RWPE2 (cell line): ENCODE measurements at regions not wholly inside any gene's neighbourhood (a gene's known extent, or its start where the extent isn't known, plus 50 kb on each side); places are given as distances from the start of the nearest gene placed in this dataset.

Source experiments
- ATAC-seq: fragments of 200-7000 bp; cut with Tn5 transposase; 3 replicates; pipeline ENCODE4 v1.9.1; 2021; ENCODE audit warnings: low read depth
- DNase-seq: peaks from one replicate; pipeline ENCODE4 v3.0.0-alpha.2; 2020; ENCODE audit warnings: low spot score
- H3K27ac ChIP-seq: fragments of 450-650 bp; 2 replicates; pipeline ENCODE4 v1.5.1; 2017; ENCODE audit warnings: mild to moderate bottlenecking; ENCODE audit not compliant: poor library complexity, severe bottlenecking
- H3K27me3 ChIP-seq: fragments of 250-450 bp; sonication (Bioruptor Pico); 2 replicates; pipeline ENCODE4 v1.5.1; 2021; ENCODE audit warnings: mild to moderate bottlenecking, moderate library complexity; ENCODE audit not compliant: insufficient read depth, poor library complexity, severe bottlenecking
- H3K36me3 ChIP-seq: fragments of 250-450 bp; sonication (Bioruptor Pico); 2 replicates; pipeline ENCODE4 v1.5.1; 2020; ENCODE audit warnings: low read depth, mild to moderate bottlenecking, moderate library complexity
- H3K4me1 ChIP-seq: fragments of 250-450 bp; sonication (Bioruptor Pico); 2 replicates; pipeline ENCODE4 v1.5.1; 2021; ENCODE audit warnings: mild to moderate bottlenecking, moderate library complexity; ENCODE audit not compliant: insufficient read depth, poor library complexity, severe bottlenecking
- H3K4me3 ChIP-seq: fragments of 250-450 bp; sonication (Bioruptor Pico); 2 replicates; pipeline ENCODE4 v1.5.1; 2021; ENCODE audit warnings: mild to moderate bottlenecking, moderate library complexity; ENCODE audit not compliant: severe bottlenecking
- H3K9me3 ChIP-seq: fragments of 250-450 bp; sonication (Bioruptor Pico); 2 replicates; pipeline ENCODE4 v1.5.1; 2021; ENCODE audit warnings: mild to moderate bottlenecking, moderate library complexity; ENCODE audit not compliant: severe bottlenecking
- CTCF ChIP-seq: fragments of 450-650 bp; IDR thresholded peaks from one replicate; pipeline ENCODE4 v1.5.1; 2017; ENCODE audit warnings: mild to moderate bottlenecking, moderate library complexity; ENCODE audit not compliant: poor library complexity, severe bottlenecking

- Histone ChIP-seq H3K9me3 (no peaks in the 10 kb centered on the region), H3K36me3 (no peaks in the 10 kb centered on the region), H3K27ac (no peak overlapping the region), H3K4me1 (no peaks in the 10 kb centered on the region), H3K4me3 (no peak overlapping the region), H3K27me3 (no peaks in the 10 kb centered on the region)
- no peak for DNase-seq
- no peak for ATAC-seq
- TF ChIP-seq CTCF: no peak
Measured at GRCh38 chr1:29946057-29946456, 709.7 kb downstream of the PTPRU start.

DNA sequence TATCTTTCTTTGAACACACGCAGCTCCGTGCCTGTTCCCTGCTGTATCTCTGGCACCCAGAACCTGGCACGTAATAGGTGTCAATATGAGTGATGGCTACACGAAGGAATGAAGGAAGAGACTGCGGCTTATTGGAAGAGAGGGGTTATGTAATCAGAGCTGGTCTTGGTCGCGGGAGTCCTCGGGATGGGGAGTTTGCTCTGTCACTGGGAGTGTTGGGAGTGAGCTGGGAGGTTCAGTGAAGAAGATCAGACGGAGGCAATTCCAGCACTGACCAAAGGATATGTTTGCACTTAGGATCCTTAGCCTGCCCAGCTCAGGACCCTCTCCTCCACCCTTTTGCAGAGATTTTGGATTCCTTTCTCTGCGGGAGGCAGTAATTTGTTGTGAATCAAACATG lies 709.1 kb downstream of the PTPRU start:
- H3K4me3 ChIP-seq: no peak overlapping the region
- H3K27me3 ChIP-seq: no peaks in the 10 kb centered on the region
- no peak for DNase-seq
- no peak overlapping the region for H3K27ac ChIP-seq
- H3K4me1 ChIP-seq: no peaks in the 10 kb centered on the region
- H3K36me3 ChIP-seq: no peaks in the 10 kb centered on the region
- ATAC-seq: peak; percentile 36; the same call in 2 of the 3 replicates
- H3K9me3 ChIP-seq: no peaks in the 10 kb centered on the region
- TF ChIP-seq CTCF: no peak

DNA sequence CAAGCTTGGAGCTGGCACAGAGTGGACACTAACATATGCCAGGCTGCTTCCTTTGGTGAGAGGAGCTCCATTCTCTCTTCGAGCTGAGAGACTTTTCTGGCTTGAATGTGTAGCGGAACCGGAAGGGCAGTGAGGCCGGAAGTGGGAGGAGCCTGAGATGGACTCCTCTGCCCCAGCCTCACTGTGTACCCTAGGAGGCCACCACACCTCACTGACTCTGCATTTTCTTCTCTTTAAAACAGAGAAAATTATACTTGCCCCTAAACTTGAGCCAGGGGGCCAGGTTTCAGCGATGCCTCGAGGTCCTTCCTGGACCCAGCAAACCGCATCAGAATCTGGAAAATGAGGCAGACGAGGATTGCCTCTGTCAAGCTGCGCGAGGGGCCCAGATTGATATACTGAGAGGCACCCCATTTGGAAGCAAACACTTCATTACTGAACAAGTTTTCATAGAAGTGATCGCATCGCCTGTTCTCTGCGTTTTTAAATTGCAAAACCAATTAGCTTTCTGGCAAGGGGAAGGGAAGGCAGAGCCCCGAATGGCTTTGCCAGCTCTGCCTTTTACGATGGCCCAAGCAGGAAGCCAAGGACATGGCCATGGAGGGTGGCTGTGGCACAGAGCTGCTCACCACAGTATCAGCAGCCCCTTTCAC lies 708.1 kb downstream of the PTPRU start:
- no peak overlapping the region for H3K27ac ChIP-seq
- H3K4me3 ChIP-seq: no peak overlapping the region
- no peak for ATAC-seq
- no peaks in the 10 kb centered on the region for H3K36me3 ChIP-seq
- no peak for DNase-seq
- H3K9me3 ChIP-seq: no peaks in the 10 kb centered on the region
- H3K27me3 ChIP-seq: no peaks in the 10 kb centered on the region
- no peak for TF ChIP-seq CTCF
- no peaks in the 10 kb centered on the region for H3K4me1 ChIP-seq

- no peak for ATAC-seq
- no peak for TF ChIP-seq CTCF
- no peaks in the 10 kb centered on the region for H3K27me3 ChIP-seq
Measured at GRCh38 chr1:29943034-29943433, 706.7 kb downstream of the PTPRU start.

GRCh38 chr1:29939079-29939478 lies 702.8 kb downstream of the PTPRU start:
- no peak overlapping the region for H3K4me3 ChIP-seq
- H3K4me1 ChIP-seq: no peaks in the 10 kb centered on the region
- H3K36me3 ChIP-seq: no peaks in the 10 kb centered on the region
- ATAC-seq (peak; percentile 53; the same call in 2 of the 3 replicates), DNase-seq (no peak)
- no peaks in the 10 kb centered on the region for H3K27me3 ChIP-seq
- H3K9me3 ChIP-seq: no peaks in the 10 kb centered on the region
- TF ChIP-seq CTCF: no peak
- no peak overlapping the region for H3K27ac ChIP-seq

More at GRCh38 chr1:29943034-29943433, 706.7 kb downstream of the PTPRU start:
- no peaks in the 10 kb centered on the region for H3K9me3 ChIP-seq
- no peak overlapping the region for H3K27ac ChIP-seq
- H3K36me3 ChIP-seq: no peaks in the 10 kb centered on the region
- no peaks in the 10 kb centered on the region for H3K4me1 ChIP-seq
- H3K4me3 ChIP-seq: no peak overlapping the region
- DNase-seq: no peak
